Stimulated activated CD4-positive, alpha-beta T cell treated with anti-CD3 and anti-CD28 coated beads, TNF-alpha, amount 100 ng/mL, for 24 hours (primary cell): ENCODE measurements at regions not wholly inside any gene's neighbourhood (a gene's known extent, or its start where the extent isn't known, plus 50 kb on each side); places are given as distances from the start of the nearest gene placed in this dataset.
"Not testable (repeated sequence)": the region's sequence is repeated elsewhere in the genome, so short reads cannot be mapped to it uniquely, and the experiment has no call there.

Source experiments
- DNase-seq, 3 experiments: peaks; one replicate each; pipeline ENCODE4 v3.0.0-alpha.2; 2020; ENCODE audit warnings: low read depth in 3 of 3

DNA sequence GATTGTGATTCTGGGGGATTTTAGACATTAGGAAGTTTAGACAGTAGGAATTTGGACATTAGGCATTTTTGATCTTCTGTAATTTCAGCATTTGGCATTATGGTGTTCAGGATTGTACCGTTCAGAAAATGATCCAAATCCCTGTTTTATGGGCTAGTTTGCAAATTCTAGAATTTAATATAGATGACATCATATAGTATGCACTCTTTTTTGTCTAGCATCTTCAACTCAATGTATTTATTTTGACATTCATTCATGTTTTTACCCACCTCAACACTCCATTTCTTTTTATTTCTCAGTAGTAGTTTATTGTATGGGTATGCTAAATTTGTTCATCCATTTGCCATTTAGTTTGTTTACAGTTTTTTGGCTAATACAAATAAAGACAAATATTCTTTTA, 105.3 kb upstream of the ZPLD1 start:
- no peak for DNase-seq

DNA sequence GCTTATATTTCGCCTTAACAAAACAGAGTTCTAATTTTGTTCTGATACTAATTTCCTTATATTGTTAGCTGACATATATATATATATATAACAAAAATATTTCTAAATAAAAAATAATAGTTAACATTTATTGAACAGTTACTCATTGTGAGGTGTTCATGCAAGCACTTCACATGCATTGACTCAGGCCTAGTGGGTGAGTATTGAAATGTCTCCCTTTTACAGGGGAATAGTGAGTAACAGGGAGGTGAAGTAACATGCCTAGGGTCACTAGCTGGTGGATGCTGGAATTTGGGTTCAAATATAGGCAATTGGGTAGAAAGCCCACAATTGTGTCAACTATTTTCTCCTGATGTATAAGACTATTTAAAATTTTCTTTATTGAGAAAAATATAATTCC, 102.6 kb upstream of the ZPLD1 start:
- no peak for DNase-seq

DNA sequence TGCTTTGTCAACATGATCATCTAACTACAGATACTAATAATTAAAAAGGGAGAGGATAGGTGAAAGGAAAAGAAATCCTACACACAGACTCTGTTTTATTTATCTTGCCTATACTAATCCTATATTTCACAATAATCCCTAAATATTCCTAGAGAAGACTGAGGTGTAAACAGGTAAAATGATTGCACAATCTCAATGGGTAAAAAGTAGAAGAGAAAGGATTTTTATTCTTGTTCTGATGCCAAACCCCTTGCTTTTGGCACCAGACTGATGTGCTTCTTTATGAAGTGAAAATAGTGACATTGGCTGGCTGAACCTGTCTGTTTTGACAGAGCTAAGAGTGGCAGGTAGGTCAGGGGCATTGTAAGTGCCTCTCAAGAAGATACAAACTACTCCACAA, 101.9 kb upstream of the ZPLD1 start:
- no peak for DNase-seq

DNA sequence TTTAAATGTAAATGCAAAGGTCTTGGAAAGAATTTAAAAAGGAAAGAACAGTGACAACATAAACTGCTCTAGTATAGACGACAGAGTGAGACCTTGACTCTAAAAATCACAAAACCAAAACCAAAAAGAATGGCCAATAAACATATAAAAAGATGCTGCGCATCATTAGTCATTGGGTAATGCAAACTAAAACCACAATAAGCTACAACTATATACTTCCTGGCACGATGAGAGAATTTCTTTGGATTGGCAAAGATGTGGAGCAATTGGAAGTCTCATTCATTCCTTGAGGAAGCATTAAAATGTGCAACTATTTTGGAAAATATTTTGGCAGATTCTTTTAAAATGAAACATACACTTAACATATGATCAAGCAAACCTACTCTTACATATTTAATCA, 98.7 kb upstream of the ZPLD1 start:
- no peak for DNase-seq

DNA sequence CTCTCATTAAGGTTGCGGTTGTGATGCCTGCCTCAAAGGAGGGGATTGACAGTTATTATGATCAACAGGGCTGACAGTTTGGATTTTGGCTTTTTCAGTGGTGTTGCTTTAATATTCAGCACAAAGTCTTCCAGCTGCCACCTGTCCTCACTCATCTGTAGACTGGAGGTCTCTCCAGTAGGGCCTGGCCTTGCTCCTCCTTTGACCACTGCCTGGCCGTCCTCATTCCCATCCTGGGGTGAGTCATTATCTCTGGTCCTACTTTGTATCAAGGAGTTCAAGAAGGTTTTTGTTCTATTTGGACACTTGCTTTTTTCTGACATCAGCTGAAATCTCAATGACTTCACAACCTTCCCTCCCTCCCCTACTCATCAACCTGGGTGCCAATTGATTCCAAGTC, 95.1 kb upstream of the ZPLD1 start:
- DNase-seq: no peak

DNA sequence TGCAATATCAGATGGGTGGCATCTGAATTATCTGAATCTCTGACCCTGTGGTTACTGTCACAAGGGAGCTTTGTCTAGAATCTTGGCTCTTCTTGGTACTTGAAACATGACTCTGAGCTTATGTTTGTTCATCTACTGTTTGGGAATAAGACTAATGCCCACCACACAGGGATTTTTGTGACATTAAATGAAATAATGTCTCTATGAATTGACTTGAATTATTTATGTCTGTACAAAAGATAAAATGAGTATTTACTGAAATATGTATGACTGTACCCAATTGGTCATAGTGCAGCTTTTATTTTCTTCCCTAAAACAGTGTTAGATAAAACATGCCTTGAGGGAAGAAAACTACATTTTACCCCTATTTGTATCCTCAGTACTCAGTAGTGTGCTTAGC, 87.9 kb upstream of the ZPLD1 start:
- DNase-seq: no peak

DNA sequence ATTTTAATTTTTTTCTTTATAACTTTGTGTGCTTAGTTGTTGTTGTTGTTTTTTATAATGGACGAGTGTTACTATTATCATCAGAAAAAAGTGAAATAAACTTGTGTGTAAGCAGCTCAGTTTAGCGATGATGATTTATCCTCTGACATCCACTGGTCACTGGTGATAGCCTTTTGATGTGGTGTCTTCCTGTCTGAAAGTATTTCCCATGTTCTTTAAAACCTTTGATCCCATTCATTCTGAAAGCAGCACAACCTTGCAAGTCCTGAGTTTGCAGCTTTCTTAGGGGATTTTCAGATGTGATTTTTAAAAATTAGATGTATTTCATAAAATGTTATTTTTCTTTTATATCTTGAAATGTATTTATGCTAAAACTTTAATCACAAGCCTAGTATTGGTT, 85.9 kb upstream of the ZPLD1 start:
- DNase-seq: no peak

DNA sequence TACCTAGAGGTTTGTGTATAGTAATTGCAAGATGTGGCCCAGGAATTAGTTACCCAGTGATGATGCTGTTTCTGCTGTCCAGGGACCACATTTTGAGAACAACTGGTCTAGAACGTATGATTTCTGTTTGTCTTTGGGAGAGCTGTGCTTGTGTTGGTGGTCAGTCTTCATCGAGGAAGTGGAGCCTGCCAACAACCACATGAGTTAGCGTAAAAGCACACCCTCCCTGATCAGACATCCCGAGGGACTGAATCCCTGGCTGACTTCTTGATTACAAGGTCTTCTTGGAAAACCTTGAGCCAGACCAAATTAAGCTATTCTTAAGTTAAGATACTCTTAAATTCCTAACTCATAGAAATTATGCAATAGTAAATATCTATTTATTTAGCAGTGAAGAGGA, 81.7 kb upstream of the ZPLD1 start:
- DNase-seq: no peak

DNA sequence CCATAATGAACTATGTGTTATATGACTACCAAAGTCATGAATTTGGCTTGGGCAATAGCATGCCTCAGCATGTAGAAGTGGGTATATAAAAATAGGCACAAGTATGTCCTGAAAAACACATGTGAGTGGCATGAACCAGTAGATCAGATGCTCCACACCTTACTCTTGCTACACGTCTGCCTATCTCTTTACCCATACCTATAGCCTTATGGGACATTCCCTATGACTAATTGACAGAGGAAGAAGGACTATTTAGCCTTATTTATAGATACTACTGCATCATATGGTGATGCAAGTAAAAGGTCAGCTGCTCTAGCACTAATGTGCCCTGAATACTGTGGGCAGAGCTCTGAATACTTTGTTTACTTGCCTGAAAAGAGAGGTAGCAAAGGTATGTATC, 81.0 kb upstream of the ZPLD1 start:
- DNase-seq: no peak

DNA sequence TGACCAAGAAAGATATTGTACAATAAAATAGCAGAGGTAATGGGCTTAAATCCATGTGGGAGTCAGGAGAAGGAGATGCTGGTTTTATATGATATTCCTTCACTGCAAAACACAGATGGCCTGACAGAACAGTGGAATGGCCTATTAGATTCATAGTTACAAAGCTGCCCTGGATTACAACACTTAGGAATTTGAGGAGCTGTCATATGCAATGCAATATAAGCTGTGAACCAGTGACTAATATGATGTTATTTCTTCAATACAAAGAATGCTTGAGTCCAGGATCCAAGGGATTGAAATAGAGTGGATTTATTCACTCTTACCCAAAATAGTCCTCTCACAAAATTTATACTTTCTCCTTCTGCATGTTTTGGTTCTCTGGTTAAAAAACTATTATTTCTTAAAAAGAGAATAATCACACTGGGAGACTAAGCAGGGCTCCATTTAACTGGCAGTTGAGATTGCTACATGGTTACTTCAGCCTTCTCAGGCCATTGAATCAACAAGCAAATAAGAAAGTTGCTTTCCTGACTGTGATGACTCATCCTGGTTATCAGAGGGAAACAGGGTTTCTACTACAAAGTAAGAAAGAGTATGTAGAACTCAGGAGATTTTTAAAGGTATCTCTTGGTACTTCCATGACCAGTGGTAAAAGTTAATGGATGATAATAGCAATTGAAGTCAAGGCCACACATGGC, 79.8 kb upstream of the ZPLD1 start:
- DNase-seq: no peak

DNA sequence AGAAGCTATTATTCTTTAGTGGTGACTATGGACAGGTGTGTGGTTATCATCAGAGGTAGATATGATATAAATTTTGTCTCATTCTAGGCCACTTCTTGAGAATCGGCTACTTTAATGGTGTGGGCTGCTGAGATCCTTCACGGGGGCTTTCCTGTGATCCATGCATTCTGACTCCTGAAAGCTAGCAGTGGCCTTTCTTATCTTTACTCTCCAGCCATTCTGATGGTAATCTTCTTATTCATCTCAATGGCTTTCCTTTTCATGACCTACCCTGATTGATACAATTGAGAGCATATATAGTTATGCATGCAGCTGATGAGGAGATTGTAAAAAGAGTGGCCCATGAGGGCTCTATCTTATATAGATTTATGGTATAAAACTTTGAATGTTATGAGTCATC, 78.3 kb upstream of the ZPLD1 start:
- DNase-seq: no peak

DNA sequence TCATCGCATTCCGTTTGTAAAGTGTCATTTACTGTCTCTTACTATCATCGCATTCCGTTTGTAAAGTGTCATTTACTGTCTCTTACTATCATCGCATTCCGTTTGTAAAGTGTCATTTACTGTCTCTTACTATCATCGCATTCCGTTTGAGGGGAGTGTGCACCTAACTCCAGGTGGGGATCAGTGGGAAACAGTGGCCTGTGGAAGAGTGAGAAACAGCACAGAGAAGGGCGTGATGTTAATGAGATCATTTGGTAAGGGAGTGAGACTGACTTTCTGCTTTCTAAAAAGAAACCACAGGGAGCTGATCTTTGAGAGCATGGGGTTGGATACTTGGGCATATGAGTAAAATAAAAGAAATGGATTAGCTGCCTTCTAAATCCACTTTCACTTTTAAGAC, 77.5 kb upstream of the ZPLD1 start:
- not testable (repeated sequence) for DNase-seq

DNA sequence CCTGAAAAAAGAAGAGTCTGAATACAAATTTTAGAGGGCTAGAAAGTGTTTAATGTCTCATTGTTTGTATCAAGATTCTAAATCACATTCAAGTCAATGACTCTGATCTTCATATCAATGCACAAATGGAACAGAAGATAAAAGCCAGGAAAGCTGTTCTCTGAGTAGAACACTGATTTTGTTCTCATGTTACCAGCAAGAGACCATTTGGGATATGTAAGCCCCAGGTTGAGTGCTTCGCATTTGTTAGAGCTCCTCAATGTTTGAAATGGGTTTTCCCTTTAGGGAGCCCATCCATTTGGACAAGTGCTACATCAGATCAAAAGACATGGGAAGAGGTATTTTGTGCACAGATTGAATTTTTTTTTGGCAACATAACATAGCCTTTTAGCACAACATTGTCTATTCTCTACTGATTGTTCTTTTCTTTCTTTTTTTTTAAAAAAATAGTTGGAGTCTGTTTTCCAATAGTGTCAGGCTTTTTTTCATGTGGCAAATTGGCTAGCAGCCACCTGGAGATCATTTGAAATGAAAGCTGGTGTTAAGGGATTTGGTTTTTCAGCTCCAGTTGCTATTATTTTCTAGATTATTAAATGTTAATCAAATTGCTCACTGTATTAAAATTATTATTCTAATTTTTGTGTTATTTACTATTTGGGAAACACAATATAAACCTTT, 74.5 kb upstream of the ZPLD1 start:
- no peak for DNase-seq

DNA sequence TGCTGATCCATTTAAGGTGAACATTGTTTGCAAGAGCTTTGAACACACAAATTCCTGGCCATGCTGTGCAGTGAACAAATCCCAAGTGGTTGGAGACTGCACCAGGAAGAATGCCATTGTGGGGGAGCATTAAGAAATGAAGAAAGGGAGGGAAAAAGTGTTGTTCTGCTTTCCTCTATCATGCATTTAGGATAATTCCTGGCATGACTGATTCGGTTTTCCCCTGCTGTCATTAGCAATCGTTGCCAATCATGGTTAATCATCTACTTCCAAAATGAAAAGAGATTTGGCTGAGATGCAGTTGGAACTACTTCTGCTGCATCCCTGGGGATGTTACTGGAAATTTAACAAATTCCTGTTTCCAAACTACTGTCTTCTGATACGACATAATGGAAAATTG, 73.7 kb upstream of the ZPLD1 start:
- DNase-seq: no peak

DNA sequence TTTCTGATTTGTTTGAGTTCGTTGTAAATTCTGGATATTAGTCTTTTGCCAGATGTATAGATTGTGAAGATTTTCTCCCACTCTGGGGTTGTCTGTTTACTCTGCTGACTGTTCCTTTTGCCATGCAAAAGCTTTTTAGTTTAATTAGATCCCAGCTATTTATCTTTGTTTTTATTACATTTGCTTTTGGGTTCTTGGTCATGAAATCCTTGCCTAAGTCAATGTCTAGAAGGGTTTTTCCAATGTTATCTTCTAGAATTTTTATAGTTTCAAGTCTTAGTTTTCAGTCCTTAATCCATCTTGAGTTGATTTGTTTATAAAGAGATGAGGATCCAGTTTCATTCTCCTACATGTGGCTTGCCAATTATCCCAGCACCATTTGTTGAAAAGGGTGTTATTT, 68.7 kb upstream of the ZPLD1 start:
- not testable (repeated sequence) for DNase-seq

DNA sequence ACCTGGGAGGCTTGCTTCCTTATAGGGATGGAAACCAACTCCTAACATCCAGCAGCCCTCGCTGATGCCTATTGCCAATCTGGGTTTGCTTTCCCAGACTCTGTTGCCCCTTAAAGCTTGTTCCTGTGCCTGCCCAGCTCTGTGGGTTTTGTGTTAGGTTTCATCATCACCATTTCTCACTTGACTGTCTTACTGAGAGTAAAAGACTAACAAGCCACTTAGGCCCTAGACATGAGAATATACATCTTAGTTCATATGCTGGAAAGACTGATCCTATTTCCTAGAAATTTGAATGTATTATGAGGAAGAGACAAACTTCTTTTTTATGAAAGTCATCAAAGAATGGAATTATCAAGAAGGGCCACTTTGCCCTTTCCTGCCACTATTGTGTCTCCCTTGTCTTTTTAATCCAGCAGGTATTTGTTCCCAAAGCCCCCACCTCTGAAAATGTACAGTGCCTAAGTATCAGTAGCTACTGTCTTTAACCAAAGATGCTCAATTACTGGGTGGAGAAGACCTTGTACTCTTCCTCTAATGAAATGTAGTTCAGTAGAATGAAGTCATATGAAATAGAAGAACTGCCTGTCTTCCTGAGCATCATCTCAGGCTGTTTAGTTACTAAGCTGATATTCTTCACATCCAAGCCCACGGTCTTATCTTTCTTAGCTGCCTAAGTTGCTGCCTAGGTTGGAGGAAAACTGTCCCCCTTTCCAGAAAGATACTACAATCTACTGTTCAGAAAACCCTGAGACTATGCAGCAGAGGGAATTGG, 59.8 kb upstream of the ZPLD1 start:
- DNase-seq: no peak

DNA sequence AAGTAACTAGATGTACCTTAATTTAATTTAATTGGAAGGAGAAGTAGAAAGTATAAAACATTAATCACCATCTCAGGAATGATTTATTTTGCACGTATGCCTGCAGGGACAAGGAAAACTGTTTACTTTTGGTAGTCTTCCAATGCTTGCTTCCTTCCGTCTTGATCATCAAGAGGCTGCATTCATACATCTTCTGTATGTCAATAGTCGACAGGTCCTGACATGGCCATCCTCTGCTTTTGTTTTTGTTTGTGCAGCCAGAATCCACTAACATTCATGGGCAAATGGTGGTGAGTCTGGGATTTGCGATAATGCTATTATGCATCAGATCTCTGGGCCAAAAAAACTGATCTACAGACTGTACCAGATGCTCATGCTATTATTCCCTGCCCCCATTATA, 56.6 kb upstream of the ZPLD1 start:
- DNase-seq: no peak

DNA sequence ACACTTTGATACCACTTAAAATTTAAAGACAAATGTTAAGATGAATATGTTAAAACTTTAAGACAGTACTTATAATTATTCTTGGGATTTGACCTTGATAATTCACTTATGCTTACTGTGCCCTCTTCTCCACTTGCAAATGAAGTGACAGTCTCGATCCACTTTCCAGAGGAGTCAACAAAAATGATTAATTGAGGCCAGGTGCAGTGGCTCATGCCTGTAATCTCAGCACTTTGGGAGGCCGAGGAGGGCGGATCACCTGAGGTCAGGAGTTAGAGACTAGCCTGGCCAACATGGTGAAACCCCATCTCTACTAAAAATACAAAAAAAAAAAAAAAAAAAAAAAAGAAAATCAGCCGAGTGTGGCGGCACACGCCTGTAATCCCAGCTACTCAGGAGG, 52.6 kb upstream of the ZPLD1 start:
- DNase-seq: not testable (repeated sequence)
